Naive thymus-derived CD4-positive, alpha-beta T cell (primary cell): ENCODE measurements at regions not wholly inside any gene's neighbourhood (a gene's known extent, or its start where the extent isn't known, plus 50 kb on each side); places are given as distances from the start of the nearest gene placed in this dataset.

Source experiments
- ATAC-seq: fragments of 150-1000 bp; cut with Tn5 transposase; 2 replicates; pipeline ENCODE4 v1.10.0; 2021; ENCODE audit warnings: mild to moderate bottlenecking, moderate library complexity
- CTCF ChIA-PET: fragments of 350-600 bp; sonication (Branson Sonifier 250); formaldehyde crosslinking; loops from one replicate; lab custom pipeline; 2021; ENCODE audit warnings: antibody characterized with exemption; lab: Charles Lee
- POLR2A ChIA-PET: fragments of 350-600 bp; sonication (Branson Sonifier 250); formaldehyde crosslinking; loops from one replicate; lab custom pipeline; 2021; ENCODE audit warnings: antibody characterized with exemption, inconsistent platforms; lab: Charles Lee
- DNase-seq, 9 donors: peaks; one replicate each; pipeline versions ENCODE4 v3.0.0 to v3.0.0-alpha.2; 2020 to 2022; ENCODE audit warnings: mixed read lengths in 1 of 9
- H3K27ac ChIP-seq: one replicate; pipeline ENCODE4 v1.7.0; 2013; ENCODE audit warnings: mild to moderate bottlenecking, low read depth, low read length, moderate library complexity
- H3K27me3 ChIP-seq, 2 donors: one replicate each; pipeline ENCODE4 v1.7.0; 2013; ENCODE audit warnings: low read length in 2 of 2, mild to moderate bottlenecking in 2 of 2, moderate library complexity in 2 of 2; ENCODE audit not compliant: control insufficient read depth in 2 of 2, insufficient read depth in 2 of 2
- H3K36me3 ChIP-seq, 3 experiments: 1 replicate in 2 of 3; 2 replicates in 1 of 3; pipeline ENCODE4 v1.7.0; 2013; ENCODE audit warnings: low read length in 3 of 3, mild to moderate bottlenecking in 3 of 3, moderate library complexity in 1 of 3; ENCODE audit not compliant: insufficient read depth in 3 of 3, control insufficient read depth in 2 of 3
- H3K4me1 ChIP-seq, 2 donors: one replicate each; pipeline ENCODE4 v1.7.0; 2013; ENCODE audit warnings: low read length in 2 of 2, mild to moderate bottlenecking in 2 of 2, moderate library complexity in 1 of 2; ENCODE audit not compliant: control insufficient read depth in 2 of 2, insufficient read depth in 2 of 2
- H3K4me3 ChIP-seq: 2 replicates; pipeline ENCODE4 v1.7.0; 2013; ENCODE audit warnings: mild to moderate bottlenecking, low read length
- H3K9me3 ChIP-seq, 3 experiments: 1 replicate in 2 of 3; 2 replicates in 1 of 3; pipeline ENCODE4 v1.7.0; 2013; ENCODE audit warnings: low read length in 3 of 3; ENCODE audit not compliant: control insufficient read depth in 2 of 3
- H3K27ac Mint-ChIP-seq, 9 donors: one replicate each; pipeline ENCODE4 v1.8.0; 2020 to 2022; ENCODE audit warnings: mixed read lengths in 9 of 9, mild to moderate bottlenecking in 8 of 9, moderate library complexity in 5 of 9, inconsistent platforms in 2 of 9
- H3K27me3 Mint-ChIP-seq, 5 donors: one replicate each; pipeline ENCODE4 v1.8.0; 2021 to 2022; ENCODE audit warnings: mixed read lengths in 5 of 5, mild to moderate bottlenecking in 1 of 5
- H3K36me3 Mint-ChIP-seq, 5 donors: one replicate each; pipeline ENCODE4 v1.8.0; 2020 to 2022; ENCODE audit warnings: mixed read lengths in 5 of 5, mild to moderate bottlenecking in 3 of 5, inconsistent platforms in 1 of 5
- H3K4me1 Mint-ChIP-seq, 7 donors: one replicate each; pipeline ENCODE4 v1.8.0; 2020 to 2022; ENCODE audit warnings: mixed read lengths in 7 of 7, mild to moderate bottlenecking in 3 of 7, inconsistent platforms in 1 of 7
- H3K4me3 Mint-ChIP-seq, 10 donors: one replicate each; pipeline ENCODE4 v1.8.0; 2020 to 2022; ENCODE audit warnings: mild to moderate bottlenecking in 10 of 10, mixed read lengths in 10 of 10, moderate library complexity in 6 of 10, inconsistent platforms in 2 of 10
- H3K9me3 Mint-ChIP-seq, 11 donors: one replicate each; pipeline ENCODE4 v1.8.0; 2020 to 2022; ENCODE audit warnings: mixed read lengths in 11 of 11, mild to moderate bottlenecking in 4 of 11, inconsistent platforms in 1 of 11, moderate library complexity in 1 of 11
- intact Hi-C, 2 donors: fragments of 100-400 bp; cut with micrococcal nuclease; formaldehyde crosslinking; loops; one replicate each; pipeline ENCODE4 v1.15.1; 2023

DNA sequence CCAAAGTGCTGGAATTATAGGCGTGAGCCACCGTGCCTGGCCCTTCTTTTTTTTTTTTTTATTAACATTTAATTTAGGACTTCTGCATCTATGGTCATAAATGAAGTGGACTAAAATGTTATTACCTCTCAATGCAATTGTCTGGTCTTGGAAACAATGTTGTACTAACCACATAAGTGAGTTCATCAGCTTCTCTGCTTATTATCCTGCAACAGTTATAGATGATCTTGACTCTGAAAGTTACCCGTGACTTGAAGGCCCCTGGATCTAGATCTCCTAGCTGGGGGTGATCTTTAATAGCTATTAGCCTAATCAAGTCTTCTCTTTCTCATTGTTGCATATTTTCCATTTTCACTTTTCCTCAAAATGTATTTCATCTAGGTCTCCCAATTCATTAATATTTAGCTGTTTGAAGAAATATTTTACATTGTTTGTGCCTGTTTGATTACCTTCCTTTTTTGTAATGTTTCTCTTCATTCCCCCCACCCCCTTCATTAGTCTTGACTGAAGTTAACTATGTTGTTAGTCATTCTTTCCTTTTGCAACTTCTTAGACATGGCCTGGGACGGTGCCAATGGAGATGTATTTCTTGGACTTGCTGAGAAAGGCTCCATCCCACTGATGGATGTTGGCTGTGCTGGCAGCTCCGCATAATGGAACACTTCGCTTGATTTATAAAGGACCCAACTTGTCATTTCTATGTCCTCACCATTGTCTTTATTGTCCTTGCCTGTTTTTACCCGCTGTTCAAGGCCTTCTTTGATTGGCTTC, 141.6 kb upstream of the RIOK3 start:
- Mint-ChIP-seq H3K27ac (peak overlapping the region in 2 of 9 donors; percentile 4 to 70), H3K4me3 (no peak overlapping the region), H3K27me3 (no peaks in the 10 kb centered on the region), H3K4me1 (peaks cover 9 to 53% (median 14%) of the 10 kb centered on the region in 7 donors), H3K36me3 (peaks cover 0 to 26% (median 12%) of the 10 kb centered on the region in 5 donors), H3K9me3 (peaks cover 0 to 9% (median 0%) of the 10 kb centered on the region in 11 donors)
- ChIA-PET CTCF (no interaction called here), POLR2A (no interaction called here)
- Histone ChIP-seq H3K36me3 (no peaks in the 10 kb centered on the region), H3K27ac (no peak overlapping the region), H3K4me3 (no peak overlapping the region), H3K9me3 (no peaks in the 10 kb centered on the region), H3K4me1 (peaks cover 0 to 14% of the 10 kb centered on the region in 2 donors), H3K27me3 (no peaks in the 10 kb centered on the region)
- DNase-seq = no peak
- ATAC-seq = no peak
- intact Hi-C loops = no loop called here

DNA sequence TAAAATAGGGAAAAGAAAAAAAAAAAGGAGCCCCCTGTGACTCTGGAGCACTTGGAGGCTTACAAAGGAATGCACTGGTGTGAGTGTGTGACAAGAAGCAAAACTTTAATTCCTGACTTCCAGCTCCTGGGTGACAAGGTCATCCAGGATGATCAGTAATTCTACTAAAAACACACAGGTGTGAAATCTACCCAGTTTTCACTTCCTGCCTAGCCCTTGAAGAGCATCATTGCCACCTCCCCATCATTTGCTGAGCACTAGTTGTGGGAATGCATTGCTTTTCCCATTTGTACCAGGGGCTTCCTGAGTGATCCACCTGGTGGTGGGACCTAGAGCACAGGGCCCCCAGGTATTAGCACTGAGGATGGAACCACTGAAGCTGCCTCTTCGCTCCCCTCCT, 139.7 kb upstream of the RIOK3 start:
- ATAC-seq (no peak), DNase-seq (no peak)
- H3K36me3 Mint-ChIP-seq = peaks cover 0 to 22% (median 10%) of the 10 kb centered on the region in 5 donors
- no peak overlapping the region for H3K4me3 ChIP-seq
- no peaks in the 10 kb centered on the region for H3K9me3 ChIP-seq
- peaks cover 3 to 40% (median 6%) of the 10 kb centered on the region in 7 donors for H3K4me1 Mint-ChIP-seq
- no peaks in the 10 kb centered on the region for H3K4me1 ChIP-seq
- no peaks in the 10 kb centered on the region for H3K27me3 ChIP-seq
- intact Hi-C loops = no loop called here
- peaks cover 0 to 7% (median 0%) of the 10 kb centered on the region in 11 donors for H3K9me3 Mint-ChIP-seq
- peak overlapping the region in 1 of 9 donors; percentile 14 for H3K27ac Mint-ChIP-seq
- no peaks in the 10 kb centered on the region for H3K36me3 ChIP-seq
- H3K27me3 Mint-ChIP-seq = no peaks in the 10 kb centered on the region
- ChIA-PET POLR2A (no interaction called here), CTCF (no interaction called here)
- H3K27ac ChIP-seq = no peak overlapping the region
- no peak overlapping the region for H3K4me3 Mint-ChIP-seq

DNA sequence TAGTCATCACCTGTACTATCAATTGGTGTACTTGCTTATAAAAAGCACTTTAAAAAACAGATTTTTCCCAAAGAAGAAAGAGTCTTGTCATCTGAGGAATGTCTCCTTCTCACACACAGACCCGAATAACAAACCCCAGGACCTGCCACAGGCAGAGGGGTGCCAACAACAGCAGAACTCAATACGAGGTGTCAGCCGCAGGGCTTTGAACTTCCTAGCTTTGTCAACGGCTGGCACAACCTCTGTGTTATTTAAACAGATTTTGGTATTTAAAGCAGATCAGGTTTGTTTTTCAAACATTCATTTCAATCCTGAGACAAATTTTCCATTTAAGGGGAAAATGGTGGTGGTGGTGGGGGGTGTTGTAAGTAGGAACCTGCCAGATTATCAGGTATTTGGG, 138.4 kb upstream of the RIOK3 start:
- no peak for DNase-seq
- POLR2A ChIA-PET = no interaction called here
- Mint-ChIP-seq H3K9me3 (peaks cover 0 to 6% (median 0%) of the 10 kb centered on the region in 11 donors), H3K27me3 (no peaks in the 10 kb centered on the region), H3K4me1 (peaks cover 0 to 32% (median 0%) of the 10 kb centered on the region in 7 donors), H3K36me3 (peaks cover 0 to 16% (median 7%) of the 10 kb centered on the region in 5 donors), H3K27ac (no peak overlapping the region), H3K4me3 (no peak overlapping the region)
- Histone ChIP-seq H3K27ac (no peak overlapping the region), H3K4me1 (no peaks in the 10 kb centered on the region), H3K9me3 (no peaks in the 10 kb centered on the region), H3K4me3 (no peak overlapping the region), H3K27me3 (no peaks in the 10 kb centered on the region), H3K36me3 (no peaks in the 10 kb centered on the region)
- CTCF ChIA-PET = no interaction called here
- intact Hi-C loops = no loop called here
- ATAC-seq = no peak

DNA sequence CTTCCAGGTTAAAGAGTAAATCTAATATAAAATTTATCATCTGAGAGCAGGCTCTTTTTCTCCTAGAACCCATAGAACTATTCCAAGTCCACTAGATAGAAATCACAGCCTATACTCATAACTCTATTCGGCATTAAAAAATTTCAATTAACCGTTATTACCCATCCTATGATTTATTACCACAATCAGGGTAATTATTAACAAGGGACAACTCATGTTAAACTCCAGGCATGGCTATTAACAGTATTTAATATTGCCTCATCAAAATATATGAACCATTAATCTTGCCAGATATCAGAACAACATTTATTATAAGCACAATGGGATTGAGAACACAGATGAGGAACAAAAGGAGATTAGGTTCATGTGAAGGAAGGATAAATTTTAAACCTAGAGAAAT, 136.8 kb upstream of the RIOK3 start:
- H3K4me1 ChIP-seq = no peaks in the 10 kb centered on the region
- Mint-ChIP-seq H3K36me3 (peaks cover 3 to 16% (median 12%) of the 10 kb centered on the region in 5 donors), H3K27ac (no peak overlapping the region), H3K4me1 (peaks cover 0 to 33% (median 0%) of the 10 kb centered on the region in 7 donors), H3K9me3 (peaks cover 0 to 7% (median 0%) of the 10 kb centered on the region in 11 donors), H3K27me3 (no peaks in the 10 kb centered on the region), H3K4me3 (no peak overlapping the region)
- no peaks in the 10 kb centered on the region for H3K27me3 ChIP-seq
- POLR2A ChIA-PET = no interaction called here
- no peak for ATAC-seq
- no peaks in the 10 kb centered on the region for H3K36me3 ChIP-seq
- no peak overlapping the region for H3K4me3 ChIP-seq
- H3K27ac ChIP-seq = no peak overlapping the region
- H3K9me3 ChIP-seq = no peaks in the 10 kb centered on the region
- CTCF ChIA-PET = no interaction called here
- DNase-seq = no peak
- intact Hi-C loops = no loop called here

DNA sequence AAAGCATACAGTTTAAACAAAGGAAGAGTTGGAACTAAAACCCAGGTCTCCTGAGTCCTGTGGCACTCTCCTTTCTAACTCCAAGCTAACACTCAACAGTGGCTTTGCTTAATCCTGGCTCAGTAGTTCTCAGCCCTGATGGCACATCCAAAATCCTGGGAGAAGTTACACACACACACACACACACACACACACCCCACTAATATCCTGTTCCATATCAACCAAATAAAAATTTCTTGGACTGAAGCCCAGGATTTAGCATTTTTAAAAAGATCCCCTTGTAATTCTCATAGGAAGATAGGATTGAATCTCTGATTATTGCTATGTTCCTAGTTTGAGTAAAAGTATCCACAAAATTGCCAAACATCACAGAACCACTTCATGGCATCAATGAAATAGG, 136.1 kb upstream of the RIOK3 start:
- Histone ChIP-seq H3K27me3 (no peaks in the 10 kb centered on the region), H3K4me3 (no peak overlapping the region), H3K4me1 (no peaks in the 10 kb centered on the region), H3K36me3 (no peaks in the 10 kb centered on the region), H3K27ac (no peak overlapping the region), H3K9me3 (no peaks in the 10 kb centered on the region)
- DNase-seq (no peak), ATAC-seq (no peak)
- peaks cover 0 to 7% (median 0%) of the 10 kb centered on the region in 11 donors for H3K9me3 Mint-ChIP-seq
- H3K4me1 Mint-ChIP-seq = peaks cover 0 to 26% (median 0%) of the 10 kb centered on the region in 7 donors
- peak overlapping the region in 1 of 9 donors; percentile 23 for H3K27ac Mint-ChIP-seq
- peaks cover 3 to 15% (median 9%) of the 10 kb centered on the region in 5 donors for H3K36me3 Mint-ChIP-seq
- intact Hi-C loops = no loop called here
- no peaks in the 10 kb centered on the region for H3K27me3 Mint-ChIP-seq
- ChIA-PET POLR2A (no interaction called here), CTCF (no interaction called here)
- no peak overlapping the region for H3K4me3 Mint-ChIP-seq

DNA sequence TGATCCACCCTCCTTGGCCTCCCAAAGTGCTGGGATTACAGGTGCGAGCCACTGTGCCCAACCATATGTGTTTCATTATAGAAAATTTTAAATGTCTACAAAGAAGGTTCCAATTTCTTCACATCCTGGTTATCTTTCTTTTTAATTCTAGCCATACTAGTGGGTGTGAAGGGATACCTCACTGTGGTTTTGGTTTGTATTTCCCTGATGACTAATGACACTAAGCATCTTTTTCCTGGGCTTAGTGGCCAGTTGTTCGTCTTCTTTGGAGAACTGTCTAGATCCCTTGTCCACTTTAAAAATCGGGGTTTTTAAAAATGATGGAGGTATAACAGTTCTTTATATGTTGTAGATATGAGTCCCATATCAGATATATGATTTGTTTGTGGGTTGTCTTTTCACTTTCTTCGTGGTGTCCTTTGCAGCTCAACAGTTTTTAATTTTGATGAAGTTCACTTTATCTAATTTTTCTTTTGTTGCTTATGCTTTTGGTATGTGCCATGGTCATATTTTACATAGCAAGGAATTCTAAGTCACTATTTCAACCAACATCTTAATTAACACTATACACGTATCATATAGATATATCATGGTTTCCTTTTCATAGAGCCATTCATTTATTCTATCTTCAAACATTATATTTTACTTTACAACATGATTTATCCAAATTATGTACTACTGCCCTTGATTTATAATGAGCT, 135.0 kb upstream of the RIOK3 start:
- peaks cover 0 to 7% (median 0%) of the 10 kb centered on the region in 11 donors for H3K9me3 Mint-ChIP-seq
- peaks cover 3 to 18% (median 9%) of the 10 kb centered on the region in 5 donors for H3K36me3 Mint-ChIP-seq
- ChIA-PET CTCF (interaction anchor here (0.6 kb wide), 1 partner anchor 42 kb away, joined by 3 read pairs; no protein-coding TSS in a partner anchor), POLR2A (no interaction called here)
- DNase-seq = no peak
- H3K27ac ChIP-seq = no peak overlapping the region
- no peaks in the 10 kb centered on the region for H3K4me1 ChIP-seq
- peaks cover 0 to 23% (median 0%) of the 10 kb centered on the region in 7 donors for H3K4me1 Mint-ChIP-seq
- no peaks in the 10 kb centered on the region for H3K36me3 ChIP-seq
- no peak for ATAC-seq
- intact Hi-C loops = no loop called here
- H3K4me3 Mint-ChIP-seq = no peak overlapping the region
- no peaks in the 10 kb centered on the region for H3K27me3 ChIP-seq
- no peak overlapping the region for H3K27ac Mint-ChIP-seq
- H3K4me3 ChIP-seq = no peak overlapping the region
- no peaks in the 10 kb centered on the region for H3K27me3 Mint-ChIP-seq
- no peaks in the 10 kb centered on the region for H3K9me3 ChIP-seq
